H9 (cell line): ENCODE measurements at regions not wholly inside any gene's neighbourhood (a gene's known extent, or its start where the extent isn't known, plus 50 kb on each side); places are given as distances from the start of the nearest gene placed in this dataset.

Experiments used
- DNase-seq: peaks from one replicate; pipeline ENCODE4 v3.0.0-alpha.2; 2017
- H2AFZ ChIP-seq: one replicate; pipeline ENCODE4 v1.6.1; 2013; ENCODE audit warnings: mild to moderate bottlenecking, low read length, control low read depth, moderate library complexity
- H2AK5ac ChIP-seq: 2 replicates; pipeline ENCODE4 v1.6.1; 2013; ENCODE audit warnings: low read length, control low read depth, mixed read lengths; ENCODE audit not compliant: insufficient read length
- H2BK120ac ChIP-seq: one replicate; pipeline ENCODE4 v1.6.1; 2013; ENCODE audit warnings: low read depth, mild to moderate bottlenecking, low read length, control low read depth, inconsistent platforms; ENCODE audit not compliant: poor library complexity, severe bottlenecking
- H2BK12ac ChIP-seq: 2 replicates; pipeline ENCODE4 v1.6.1; 2013; ENCODE audit warnings: low read length, control low read depth, mixed read lengths, low read depth; ENCODE audit not compliant: insufficient read length
- H2BK15ac ChIP-seq: 2 replicates; pipeline ENCODE4 v1.6.1; 2013; ENCODE audit warnings: low read depth, low read length, control low read depth
- H2BK20ac ChIP-seq: one replicate; pipeline ENCODE4 v1.6.1; 2013; ENCODE audit warnings: low read depth, mild to moderate bottlenecking, low read length, control low read depth, inconsistent platforms; ENCODE audit not compliant: poor library complexity, severe bottlenecking
- H2BK5ac ChIP-seq: 2 replicates; pipeline ENCODE4 v1.6.1; 2013; ENCODE audit warnings: low read length, control low read depth, mixed read lengths; ENCODE audit not compliant: insufficient read length
- H3K14ac ChIP-seq: 2 replicates; pipeline ENCODE4 v1.6.1; 2013; ENCODE audit warnings: low read length, control low read depth; ENCODE audit not compliant: insufficient read depth
- H3K18ac ChIP-seq: 2 replicates; pipeline ENCODE4 v1.6.1; 2013; ENCODE audit warnings: low read depth, mild to moderate bottlenecking, mixed read lengths, low read length, control low read depth; ENCODE audit not compliant: insufficient read length
- H3K23ac ChIP-seq: 2 replicates; pipeline ENCODE4 v1.6.1; 2013; ENCODE audit warnings: low read length, control low read depth, mixed read lengths, low read depth; ENCODE audit not compliant: insufficient read length
- H3K23me2 ChIP-seq: 2 replicates; pipeline ENCODE4 v1.6.1; 2013; ENCODE audit warnings: low read depth, mild to moderate bottlenecking, mixed read lengths, low read length, control low read depth; ENCODE audit not compliant: insufficient read length, poor library complexity, severe bottlenecking
- H3K27ac ChIP-seq: 2 replicates; pipeline ENCODE4 v1.5.1; 2013; ENCODE audit warnings: low read length, control low read depth, mixed read lengths, low read depth; ENCODE audit not compliant: insufficient read length
- H3K27me3 ChIP-seq: 2 replicates; pipeline ENCODE4 v1.6.1; 2013; ENCODE audit warnings: low read length, control low read depth, inconsistent platforms; ENCODE audit not compliant: insufficient read depth
- H3K4ac ChIP-seq: 2 replicates; pipeline ENCODE4 v1.6.1; 2013; ENCODE audit warnings: low read depth, mild to moderate bottlenecking, control low read depth, inconsistent platforms, low read length, moderate library complexity
- H3K4me1 ChIP-seq: 2 replicates; pipeline ENCODE4 v1.6.1; 2013; ENCODE audit warnings: low read length, control low read depth, inconsistent platforms; ENCODE audit not compliant: insufficient read depth
- H3K4me2 ChIP-seq: 2 replicates; pipeline ENCODE4 v1.6.1; 2013; ENCODE audit warnings: low read length, control low read depth, mixed read lengths; ENCODE audit not compliant: insufficient read length, insufficient read depth
- H3K56ac ChIP-seq: 2 replicates; pipeline ENCODE4 v1.6.1; 2013; ENCODE audit warnings: low read depth, mild to moderate bottlenecking, mixed read lengths, low read length, control low read depth; ENCODE audit not compliant: insufficient read length
- H3K79me1 ChIP-seq: 2 replicates; pipeline ENCODE4 v1.6.1; 2013; ENCODE audit warnings: low read depth, mild to moderate bottlenecking, moderate library complexity, low read length, control low read depth, inconsistent platforms; ENCODE audit not compliant: insufficient read depth, poor library complexity, severe bottlenecking
- H3K79me2 ChIP-seq: 2 replicates; pipeline ENCODE4 v1.6.1; 2013; ENCODE audit warnings: low read length, control low read depth, inconsistent platforms; ENCODE audit not compliant: insufficient read depth
- H3K9ac ChIP-seq: 2 replicates; pipeline ENCODE4 v1.6.1; 2013; ENCODE audit warnings: low read length, control low read depth, mixed read lengths; ENCODE audit not compliant: insufficient read length; ENCODE audit errors: extremely low read depth
- H3K9me3 ChIP-seq: one replicate; pipeline ENCODE4 v1.6.1; 2013; ENCODE audit warnings: low read depth, low read length, inconsistent platforms; ENCODE audit not compliant: control insufficient read depth
- H3T11ph ChIP-seq: one replicate; pipeline ENCODE4 v1.6.1; 2013; ENCODE audit warnings: mild to moderate bottlenecking, low read length, control low read depth, inconsistent platforms
- H4K20me1 ChIP-seq: one replicate; pipeline ENCODE4 v1.6.1; 2013; ENCODE audit not compliant: control insufficient read depth, insufficient read length, insufficient read depth
- H4K5ac ChIP-seq: 2 replicates; pipeline ENCODE4 v1.6.1; 2013; ENCODE audit warnings: low read depth, mild to moderate bottlenecking, mixed read lengths, low read length, control low read depth; ENCODE audit not compliant: insufficient read length
- H4K8ac ChIP-seq: replicated peaks from 2 replicates; pipeline ENCODE4 v1.6.1; 2013; ENCODE audit warnings: low read length, control low read depth, mixed read lengths, low read depth; ENCODE audit not compliant: insufficient read length
- H4K91ac ChIP-seq: 2 replicates; pipeline ENCODE4 v1.6.1; 2013; ENCODE audit warnings: low read depth, mild to moderate bottlenecking, moderate library complexity, mixed read lengths, low read length, control low read depth; ENCODE audit not compliant: insufficient read length
- H3K27ac Mint-ChIP-seq, 3 experiments: 2 replicates in 2 of 3; 3 replicates in 1 of 3; pipeline ENCODE4 v1.8.0; 2020 to 2021; ENCODE audit warnings: mixed read lengths in 3 of 3, mild to moderate bottlenecking in 1 of 3, moderate library complexity in 1 of 3
- H3K27me3 Mint-ChIP-seq: 2 replicates; pipeline ENCODE4 v1.8.0; 2021; ENCODE audit warnings: low read depth, mild to moderate bottlenecking, moderate library complexity, mixed read lengths
- H3K36me3 Mint-ChIP-seq, 3 experiments: 2 replicates in 2 of 3; 3 replicates in 1 of 3; pipeline ENCODE4 v1.8.0; 2020 to 2021; ENCODE audit warnings: low read depth in 3 of 3, mixed read lengths in 3 of 3; ENCODE audit not compliant: insufficient read depth in 1 of 3
- H3K4me1 Mint-ChIP-seq, 2 experiments: 2 replicates each; pipeline ENCODE4 v1.8.0; 2020; ENCODE audit warnings: mixed read lengths in 2 of 2
- H3K4me3 Mint-ChIP-seq, 2 experiments: 2 replicates in 1 of 2; 3 replicates in 1 of 2; pipeline ENCODE4 v1.8.0; 2020 to 2021; ENCODE audit warnings: mild to moderate bottlenecking in 2 of 2, mixed read lengths in 2 of 2, moderate library complexity in 1 of 2
- H3K9me3 Mint-ChIP-seq, 2 experiments: 2 replicates in 1 of 2; 3 replicates in 1 of 2; pipeline ENCODE4 v1.8.0; 2020; ENCODE audit warnings: mild to moderate bottlenecking in 2 of 2, mixed read lengths in 2 of 2, moderate library complexity in 1 of 2
- WGBS: extraction: QIAGEN DNeasy Blood & Tissue Kit; methylation state at CpG from one replicate; pipeline ENCODE4 v1.1.7; 2013; ENCODE audit warnings: missing lambda C conversion rate, low lambda C conversion rate, mixed read lengths; ENCODE audit not compliant: insufficient read length; ENCODE audit errors: extremely low coverage; 5-methylcytosine and 5-hydroxymethylcytosine counted together
- TF ChIP-seq, protein P1 (sequence below): fragments of 200-600 bp; sonication (generic); conservative IDR thresholded peaks from 3 replicates; pipeline ENCODE4 v1.8.0; 2021; ENCODE audit warnings: antibody characterized with exemption, mild to moderate bottlenecking

DNA sequence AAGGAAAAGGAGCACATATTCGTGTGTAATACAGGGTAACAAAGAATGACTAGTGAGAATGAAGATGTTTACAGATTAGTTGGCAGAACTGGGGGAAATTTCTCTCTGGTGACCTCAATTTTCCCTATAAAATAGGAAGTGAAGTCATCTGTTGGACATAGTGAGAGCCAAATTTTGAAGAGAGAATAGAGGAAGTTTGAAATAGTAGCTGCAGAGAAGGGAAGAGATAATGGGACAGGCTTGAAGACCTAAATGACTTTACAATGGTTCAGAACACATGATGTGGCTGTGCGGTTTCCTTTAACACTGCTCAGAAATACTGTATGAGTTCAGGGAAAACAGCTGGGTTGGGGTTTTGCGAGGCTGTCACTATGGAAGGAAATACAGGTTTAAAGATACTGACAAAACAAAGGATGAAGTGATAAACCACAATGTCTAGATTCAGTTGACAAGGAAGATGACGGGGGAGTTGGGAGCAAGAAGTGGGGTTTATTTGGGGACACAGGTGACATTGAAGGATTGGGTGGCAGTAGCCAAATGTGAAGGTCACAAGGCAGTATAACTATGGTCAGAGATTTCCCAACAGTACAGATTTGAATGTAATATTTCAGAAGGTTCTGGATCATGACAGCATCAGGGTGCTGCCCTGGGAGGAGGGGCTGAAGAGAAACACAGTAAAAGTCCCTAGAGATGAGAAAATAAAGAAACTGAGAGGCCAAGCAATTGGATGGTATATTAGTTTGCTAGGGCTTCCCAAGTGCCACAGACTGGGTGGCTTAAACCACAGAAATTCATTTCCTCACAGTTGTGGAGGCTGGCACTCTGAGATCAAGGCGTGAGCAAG is 82.6 kb upstream of the TANK start:
- Histone ChIP-seq H2BK20ac (no peak overlapping the region), H3K14ac (no peak overlapping the region), H2AK5ac (no peak overlapping the region), H3T11ph (no peak overlapping the region), H3K4me2 (no peak overlapping the region), H3K9ac (no peak overlapping the region), H4K8ac (no peak overlapping the region), H2AFZ (no peak overlapping the region), H3K4ac (no peak overlapping the region), H2BK5ac (no peak overlapping the region), H4K5ac (no peak overlapping the region), H2BK12ac (no peak overlapping the region), H3K9me3 (no peaks in the 10 kb centered on the region), H3K79me2 (no peaks in the 10 kb centered on the region), H4K20me1 (no peaks in the 10 kb centered on the region), H3K27me3 (no peaks in the 10 kb centered on the region), H3K23me2 (no peaks in the 10 kb centered on the region), H2BK120ac (no peak overlapping the region), H3K18ac (no peak overlapping the region), H3K23ac (no peak overlapping the region), H3K79me1 (no peaks in the 10 kb centered on the region), H4K91ac (no peak overlapping the region), H3K4me1 (no peaks in the 10 kb centered on the region; the same call in 1 of the 2 replicates), H3K56ac (no peak overlapping the region), H2BK15ac (no peak overlapping the region), H3K27ac (no peak overlapping the region)
- no peaks in the 10 kb centered on the region; a peak in 1 of 7 replicates for H3K36me3 Mint-ChIP-seq
- H3K9me3 Mint-ChIP-seq: no peaks in the 10 kb centered on the region
- DNase-seq: no peak
- no peak overlapping the region for H3K4me3 Mint-ChIP-seq
- TF ChIP-seq, protein P1, sequence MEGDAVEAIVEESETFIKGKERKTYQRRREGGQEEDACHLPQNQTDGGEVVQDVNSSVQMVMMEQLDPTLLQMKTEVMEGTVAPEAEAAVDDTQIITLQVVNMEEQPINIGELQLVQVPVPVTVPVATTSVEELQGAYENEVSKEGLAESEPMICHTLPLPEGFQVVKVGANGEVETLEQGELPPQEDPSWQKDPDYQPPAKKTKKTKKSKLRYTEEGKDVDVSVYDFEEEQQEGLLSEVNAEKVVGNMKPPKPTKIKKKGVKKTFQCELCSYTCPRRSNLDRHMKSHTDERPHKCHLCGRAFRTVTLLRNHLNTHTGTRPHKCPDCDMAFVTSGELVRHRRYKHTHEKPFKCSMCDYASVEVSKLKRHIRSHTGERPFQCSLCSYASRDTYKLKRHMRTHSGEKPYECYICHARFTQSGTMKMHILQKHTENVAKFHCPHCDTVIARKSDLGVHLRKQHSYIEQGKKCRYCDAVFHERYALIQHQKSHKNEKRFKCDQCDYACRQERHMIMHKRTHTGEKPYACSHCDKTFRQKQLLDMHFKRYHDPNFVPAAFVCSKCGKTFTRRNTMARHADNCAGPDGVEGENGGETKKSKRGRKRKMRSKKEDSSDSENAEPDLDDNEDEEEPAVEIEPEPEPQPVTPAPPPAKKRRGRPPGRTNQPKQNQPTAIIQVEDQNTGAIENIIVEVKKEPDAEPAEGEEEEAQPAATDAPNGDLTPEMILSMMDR: no peak
- H3K27me3 Mint-ChIP-seq: no peaks in the 10 kb centered on the region
- H3K4me1 Mint-ChIP-seq: peaks cover 33 to 34% of the 10 kb centered on the region in 2 experiments
- peak overlapping the region in 1 of 3 experiments; percentile 31; a peak in 1 of 7 replicates for H3K27ac Mint-ChIP-seq
- WGBS: no CpG with 5 or more reads among the region's 5 CpGs
